ENCODE measurements at regions not wholly inside any gene's neighbourhood (a gene's known extent, or its start where the extent isn't known, plus 50 kb on each side); places are given as distances from the start of the nearest gene placed in this dataset.
"Not testable (repeated sequence)": the region's sequence is repeated elsewhere in the genome, so short reads cannot be mapped to it uniquely, and the experiment has no call there.

- no peak for DNase-seq (ENCODE audit: low read depth in 4 of 4, low spot score in 3 of 4)
These were observed 230.9 kb upstream of the FAT1 start for GRCh38 chr4:186954509-186954908.

GRCh38 chr4:186954956-186955355, 231.3 kb upstream of the FAT1 start:
- DNase-seq (ENCODE audit: low read depth in 4 of 4, low spot score in 3 of 4) = no peak

GRCh38 chr4:186957952-186958555, 234.4 kb upstream of the FAT1 start:
- DNase-seq (ENCODE audit: low read depth in 4 of 4, low spot score in 3 of 4) = no peak

- no peak for DNase-seq (ENCODE audit: low read depth in 4 of 4, low spot score in 3 of 4)
These were observed 235.2 kb upstream of the FAT1 start for GRCh38 chr4:186958726-186959350.

GRCh38 chr4:186979961-186980745, 256.5 kb upstream of the FAT1 start:
- DNase-seq (ENCODE audit: low read depth in 4 of 4, low spot score in 3 of 4) = no peak

GRCh38 chr4:186981161-186981560, 257.5 kb upstream of the FAT1 start:
- DNase-seq (ENCODE audit: low read depth in 4 of 4, low spot score in 3 of 4) = no peak

- no peak for DNase-seq (ENCODE audit: low read depth in 4 of 4, low spot score in 3 of 4)
These were observed 258.5 kb upstream of the FAT1 start for GRCh38 chr4:186982160-186982559.

- no peak for DNase-seq (ENCODE audit: low read depth in 4 of 4, low spot score in 3 of 4)
These were observed 260.5 kb upstream of the FAT1 start for GRCh38 chr4:186984105-186984644.

- DNase-seq (ENCODE audit: low read depth in 4 of 4, low spot score in 3 of 4) = no peak
These were observed 276.0 kb upstream of the FAT1 start for GRCh38 chr4:186999686-187000085.

- no peak for DNase-seq (ENCODE audit: low read depth in 4 of 4, low spot score in 3 of 4)
These were observed 276.6 kb upstream of the FAT1 start for GRCh38 chr4:187000281-187000680.

- not testable (repeated sequence) for DNase-seq (ENCODE audit: low read depth in 4 of 4, low spot score in 3 of 4)
These were observed 278.5 kb upstream of the FAT1 start for GRCh38 chr4:187002133-187002532.

GRCh38 chr4:187004628-187005027, 281.0 kb upstream of the FAT1 start:
- DNase-seq (ENCODE audit: low read depth in 4 of 4, low spot score in 3 of 4) = no peak

GRCh38 chr4:187006189-187006618, 282.5 kb upstream of the FAT1 start:
- DNase-seq (ENCODE audit: low read depth in 4 of 4, low spot score in 3 of 4) = peak in 3 of 4 donors; percentile 32 to 49 (median 47)

GRCh38 chr4:187010052-187010451, 286.4 kb upstream of the FAT1 start:
- no peak for DNase-seq (ENCODE audit: low read depth in 4 of 4, low spot score in 3 of 4)

GRCh38 chr4:187016101-187016500, 292.4 kb upstream of the FAT1 start:
- DNase-seq (ENCODE audit: low read depth in 4 of 4, low spot score in 3 of 4) = no peak

GRCh38 chr4:187017147-187017546, 293.5 kb upstream of the FAT1 start:
- no peak for DNase-seq (ENCODE audit: low read depth in 4 of 4, low spot score in 3 of 4)

- no peak for DNase-seq (ENCODE audit: low read depth in 4 of 4, low spot score in 3 of 4)
These were observed 296.2 kb upstream of the FAT1 start for GRCh38 chr4:187019896-187020295.

- no peak for DNase-seq (ENCODE audit: low read depth in 4 of 4, low spot score in 3 of 4)
These were observed 297.0 kb upstream of the FAT1 start for GRCh38 chr4:187020676-187021075.

GRCh38 chr4:187021436-187022205, 298.0 kb upstream of the FAT1 start:
- DNase-seq (ENCODE audit: low read depth in 4 of 4, low spot score in 3 of 4) = no peak

- peak in 1 of 4 donors; percentile 37 for DNase-seq (ENCODE audit: low read depth in 4 of 4, low spot score in 3 of 4)
These were observed 303.6 kb upstream of the FAT1 start for GRCh38 chr4:187027272-187027671.

GRCh38 chr4:187042251-187042650, 318.6 kb upstream of the FAT1 start:
- no peak for DNase-seq (ENCODE audit: low read depth in 4 of 4, low spot score in 3 of 4)
